Skeletal muscle tissue (tissue), 3 donors: ENCODE measurements at regions not wholly inside any gene's neighbourhood (a gene's known extent, or its start where the extent isn't known, plus 50 kb on each side); places are given as distances from the start of the nearest gene placed in this dataset.

Experiments
- H3K27ac ChIP-seq: one replicate; pipeline ENCODE4 v1.7.0; 2013; ENCODE audit warnings: mild to moderate bottlenecking, low read depth, low read length, inconsistent platforms
- H3K27me3 ChIP-seq, 3 donors: one replicate each; pipeline ENCODE4 v1.7.0; 2013; ENCODE audit warnings: low read length in 3 of 3; ENCODE audit not compliant: control insufficient read depth in 3 of 3, insufficient read depth in 3 of 3
- H3K36me3 ChIP-seq, 3 donors: one replicate each; pipeline ENCODE4 v1.7.0; 2013; ENCODE audit warnings: low read length in 3 of 3; ENCODE audit not compliant: control insufficient read depth in 3 of 3, insufficient read depth in 3 of 3
- H3K4me1 ChIP-seq, 3 donors: one replicate each; pipeline ENCODE4 v1.7.0; 2013; ENCODE audit warnings: low read length in 3 of 3, mild to moderate bottlenecking in 3 of 3; ENCODE audit not compliant: control insufficient read depth in 3 of 3, insufficient read depth in 3 of 3
- H3K4me3 ChIP-seq, 3 donors: one replicate each; pipeline ENCODE4 v1.7.0; 2013; ENCODE audit warnings: low read length in 3 of 3
- H3K9ac ChIP-seq, 3 donors: one replicate each; pipeline ENCODE4 v1.7.0; 2013; ENCODE audit warnings: low read length in 3 of 3, mild to moderate bottlenecking in 3 of 3, moderate library complexity in 2 of 3, low read depth in 1 of 3
- H3K9me3 ChIP-seq, 3 donors: one replicate each; pipeline ENCODE4 v1.7.0; 2013; ENCODE audit warnings: low read length in 3 of 3; ENCODE audit not compliant: control insufficient read depth in 3 of 3
- donor health status: Osteomylitis.

DNA sequence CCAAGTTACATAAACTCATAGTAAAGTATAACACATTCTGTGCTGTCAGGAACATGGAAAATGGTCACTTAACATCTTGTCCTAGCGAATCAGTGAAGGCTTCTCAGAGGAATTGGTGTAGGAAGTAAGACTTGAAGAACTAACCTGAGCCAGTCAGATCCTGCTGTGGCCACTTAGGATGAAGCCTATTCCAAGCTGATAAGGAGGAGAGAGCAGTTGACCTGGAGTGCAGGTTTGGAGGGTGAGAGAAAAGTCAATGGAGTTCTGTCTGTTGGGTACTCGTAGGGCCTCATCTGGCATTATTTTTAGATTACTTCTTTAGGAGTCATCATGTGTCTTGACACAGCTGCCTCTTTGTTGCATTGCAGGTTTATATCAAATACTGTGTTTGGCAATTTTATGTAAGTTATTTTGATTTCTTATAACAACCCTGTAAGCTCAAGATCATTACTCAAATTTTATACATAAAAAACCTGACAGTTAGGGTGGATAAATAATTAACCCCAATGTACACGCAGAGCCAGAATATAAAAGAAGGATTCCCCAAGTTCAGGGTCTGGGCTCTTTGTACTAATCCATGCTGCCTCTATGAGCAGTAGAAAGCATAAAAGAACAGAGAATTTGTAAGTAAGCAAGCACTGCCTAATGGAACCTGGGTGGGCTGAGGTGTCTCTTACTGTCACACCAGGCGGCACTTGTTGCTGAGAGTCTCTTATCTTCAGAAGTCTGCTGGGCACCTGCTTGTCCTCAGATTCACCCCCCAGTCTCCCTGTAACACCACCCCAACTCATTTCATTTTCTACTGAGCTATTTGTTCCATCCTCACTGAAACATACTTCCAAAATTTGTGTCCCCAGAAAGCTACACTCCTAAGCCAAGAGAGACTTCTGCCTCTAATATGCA, 252.1 kb upstream of the NT5C1B start:
- Histone ChIP-seq H3K9ac (no peak overlapping the region), H3K9me3 (no peaks in the 10 kb centered on the region), H3K4me1 (peaks cover 0 to 4% (median 0%) of the 10 kb centered on the region in 3 donors), H3K4me3 (no peak overlapping the region), H3K27ac (no peak overlapping the region), H3K27me3 (no peaks in the 10 kb centered on the region), H3K36me3 (no peaks in the 10 kb centered on the region)

DNA sequence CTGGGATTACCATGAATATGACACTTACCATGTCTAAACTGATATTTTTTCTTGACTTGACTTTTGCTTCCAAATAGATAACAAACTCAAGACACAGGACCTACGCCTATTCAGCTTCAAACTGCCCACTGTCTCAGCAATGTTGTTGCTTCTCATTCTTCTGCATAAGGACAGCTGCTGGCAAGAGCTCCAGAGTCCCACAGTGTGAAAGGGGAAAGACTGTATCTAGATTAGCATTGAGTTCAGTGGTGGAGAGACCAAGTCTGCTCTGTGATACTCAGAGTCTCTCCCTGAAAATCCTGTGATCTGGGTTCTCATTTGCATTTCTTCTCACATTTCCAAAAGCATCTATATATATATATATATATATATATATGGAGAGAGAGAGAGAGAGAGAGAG, 247.9 kb upstream of the NT5C1B start:
- H3K36me3 ChIP-seq, result no peaks in the 10 kb centered on the region
- H3K9me3 ChIP-seq, result no peaks in the 10 kb centered on the region
- peaks cover 0 to 7% (median 0%) of the 10 kb centered on the region in 3 donors for H3K4me1 ChIP-seq
- no peak overlapping the region for H3K9ac ChIP-seq
- H3K27me3 ChIP-seq, result no peaks in the 10 kb centered on the region
- no peak overlapping the region for H3K27ac ChIP-seq
- no peak overlapping the region for H3K4me3 ChIP-seq

DNA sequence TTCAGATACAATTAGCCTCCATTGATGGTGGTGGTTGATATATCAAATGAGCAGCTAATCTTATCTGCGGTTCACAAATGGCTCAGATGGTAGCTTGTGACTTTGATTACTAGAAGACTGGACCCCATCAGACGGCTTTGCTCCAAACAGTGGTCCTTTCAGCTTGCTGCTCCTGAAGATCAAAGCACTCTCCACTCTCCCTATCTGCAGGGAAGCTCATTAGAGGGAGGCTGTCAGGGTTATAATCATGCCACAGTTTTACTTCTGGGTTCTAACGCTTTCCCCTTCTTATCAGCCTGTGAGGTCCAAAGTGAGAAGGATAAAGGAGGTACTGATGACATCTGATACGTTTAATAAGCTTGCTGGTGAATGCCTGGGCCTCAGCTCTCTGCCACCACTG, 247.1 kb upstream of the NT5C1B start:
- Histone ChIP-seq H3K9ac (no peak overlapping the region), H3K4me1 (peaks cover 0 to 9% (median 3%) of the 10 kb centered on the region in 3 donors), H3K9me3 (no peaks in the 10 kb centered on the region), H3K27me3 (no peaks in the 10 kb centered on the region), H3K27ac (no peak overlapping the region), H3K36me3 (no peaks in the 10 kb centered on the region), H3K4me3 (no peak overlapping the region)

DNA sequence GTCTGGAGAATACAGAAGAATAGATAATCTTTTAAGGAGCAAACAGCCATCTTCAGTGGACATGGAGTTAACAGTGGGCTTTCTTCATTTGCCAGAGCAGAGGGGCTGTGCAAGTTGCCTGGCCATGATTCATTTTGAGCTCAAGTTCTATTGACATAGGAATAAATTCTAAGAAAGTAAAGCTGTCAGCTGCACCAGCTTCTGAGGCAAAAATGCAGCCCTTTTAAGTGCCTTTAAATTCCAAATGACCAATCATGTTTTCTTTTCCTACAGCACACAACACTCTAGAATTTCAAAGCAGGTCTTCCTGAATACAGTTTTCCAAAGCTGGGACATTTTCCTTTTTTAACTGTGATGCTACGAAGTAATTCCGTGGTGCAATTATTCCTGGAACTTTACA, 246.4 kb upstream of the NT5C1B start:
- Histone ChIP-seq H3K36me3 (no peaks in the 10 kb centered on the region), H3K4me1 (peaks cover 2 to 15% (median 8%) of the 10 kb centered on the region in 3 donors), H3K27me3 (no peaks in the 10 kb centered on the region), H3K9ac (no peak overlapping the region), H3K4me3 (no peak overlapping the region), H3K9me3 (no peaks in the 10 kb centered on the region), H3K27ac (no peak overlapping the region)

DNA sequence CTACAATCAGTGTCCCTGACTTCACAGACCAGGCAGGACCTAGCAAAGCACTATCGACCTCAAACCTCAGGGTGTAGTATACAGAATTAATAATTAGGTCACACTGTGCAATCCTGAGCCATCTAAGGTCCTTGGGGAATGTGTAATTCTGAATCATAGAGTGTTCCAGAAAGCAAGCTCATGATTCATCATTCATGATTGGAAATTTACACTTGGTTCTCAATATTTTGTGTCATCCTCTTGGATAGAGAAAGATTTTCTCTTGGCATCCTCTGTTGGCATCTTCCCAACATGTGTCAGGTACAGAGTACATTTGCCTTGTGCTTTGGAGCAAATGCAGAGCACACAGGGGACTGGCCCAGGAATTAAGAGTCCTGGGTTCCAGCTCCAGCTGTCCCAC, 245.0 kb upstream of the NT5C1B start:
- H3K36me3 ChIP-seq, result no peaks in the 10 kb centered on the region
- no peak overlapping the region for H3K9ac ChIP-seq
- H3K4me1 ChIP-seq, result peaks cover 2 to 21% (median 9%) of the 10 kb centered on the region in 3 donors
- no peak overlapping the region for H3K4me3 ChIP-seq
- no peaks in the 10 kb centered on the region for H3K27me3 ChIP-seq
- no peaks in the 10 kb centered on the region for H3K9me3 ChIP-seq
- H3K27ac ChIP-seq, result no peak overlapping the region

DNA sequence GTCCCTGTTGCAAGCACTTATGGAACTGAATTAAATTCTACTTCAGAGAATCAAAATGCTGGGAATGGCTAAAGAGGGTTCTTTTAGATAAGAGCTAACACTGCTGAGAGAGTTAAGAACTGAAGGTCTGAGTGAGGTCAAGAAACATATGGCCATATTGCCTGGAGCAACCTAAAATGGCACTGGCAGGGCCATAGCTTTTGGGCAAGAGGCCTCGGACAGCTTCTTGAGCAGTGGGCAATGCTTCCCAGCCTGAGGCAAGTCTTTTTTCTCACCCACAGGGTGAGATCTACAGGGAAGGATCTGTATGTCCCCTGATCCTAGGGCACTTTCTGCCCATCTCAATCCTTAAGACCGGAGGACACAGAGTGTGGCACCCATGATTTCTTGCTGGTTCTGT, 244.6 kb upstream of the NT5C1B start:
- H3K9ac ChIP-seq, result no peak overlapping the region
- no peaks in the 10 kb centered on the region for H3K27me3 ChIP-seq
- H3K9me3 ChIP-seq, result no peaks in the 10 kb centered on the region
- peaks cover 2 to 24% (median 13%) of the 10 kb centered on the region in 3 donors for H3K4me1 ChIP-seq
- H3K4me3 ChIP-seq, result peak overlapping the region in 1 of 3 donors; percentile 11
- H3K36me3 ChIP-seq, result no peaks in the 10 kb centered on the region
- H3K27ac ChIP-seq, result no peak overlapping the region

DNA sequence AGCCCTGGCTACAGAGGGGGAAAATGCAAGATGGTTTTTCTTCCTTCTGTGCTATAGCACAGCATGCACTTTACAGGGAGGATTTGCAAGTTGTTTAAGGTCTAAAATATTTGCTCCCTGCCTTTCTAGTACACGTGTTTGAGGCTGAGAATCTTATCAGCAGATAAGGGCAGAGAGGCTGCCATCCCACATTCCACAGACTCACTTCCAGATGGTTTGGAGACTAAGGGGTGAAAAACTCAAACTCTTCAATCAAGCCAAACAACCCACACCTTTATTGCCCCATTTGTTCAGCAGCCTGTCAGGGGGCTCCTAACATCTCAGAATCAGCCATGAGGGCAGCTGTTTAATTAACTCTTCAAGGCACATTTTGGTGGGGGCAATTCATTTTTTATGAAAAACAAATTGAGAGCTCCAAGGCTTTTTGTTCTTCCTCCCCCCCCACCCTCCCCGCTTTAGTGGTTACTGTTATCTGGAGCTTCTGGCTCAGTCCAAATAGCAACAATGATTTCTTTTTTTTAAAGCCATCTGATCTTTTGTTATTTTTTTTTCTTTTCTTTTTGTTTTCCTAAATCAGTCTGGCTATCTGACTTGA, 242.6 kb upstream of the NT5C1B start:
- Histone ChIP-seq H3K27ac (no peak overlapping the region), H3K9ac (no peak overlapping the region), H3K4me3 (no peak overlapping the region), H3K9me3 (no peaks in the 10 kb centered on the region), H3K27me3 (no peaks in the 10 kb centered on the region), H3K4me1 (peaks cover 2 to 24% (median 13%) of the 10 kb centered on the region in 3 donors), H3K36me3 (no peaks in the 10 kb centered on the region)

DNA sequence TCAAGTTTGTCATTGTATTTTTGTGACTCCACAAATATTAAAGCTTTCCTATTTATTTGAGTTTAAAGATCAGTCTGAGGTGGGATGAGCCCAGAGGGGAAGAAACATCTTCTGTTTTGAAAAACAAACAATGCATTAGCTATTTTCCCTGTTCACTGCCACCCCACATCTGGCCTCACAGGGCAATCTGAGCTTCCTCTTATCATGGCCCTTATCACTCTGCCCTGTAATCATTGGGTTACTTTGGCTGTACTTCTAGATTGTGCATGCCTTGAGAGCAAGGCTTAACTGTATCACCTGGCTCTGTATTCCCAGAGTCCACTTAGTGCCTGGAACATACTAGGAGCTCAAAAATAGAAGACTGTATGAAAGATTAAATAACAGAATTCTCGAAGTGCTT, 241.6 kb upstream of the NT5C1B start:
- no peak overlapping the region for H3K27ac ChIP-seq
- no peak overlapping the region for H3K4me3 ChIP-seq
- H3K27me3 ChIP-seq, result no peaks in the 10 kb centered on the region
- peaks cover 2 to 24% (median 13%) of the 10 kb centered on the region in 3 donors for H3K4me1 ChIP-seq
- no peaks in the 10 kb centered on the region for H3K9me3 ChIP-seq
- no peak overlapping the region for H3K9ac ChIP-seq
- H3K36me3 ChIP-seq, result no peaks in the 10 kb centered on the region

DNA sequence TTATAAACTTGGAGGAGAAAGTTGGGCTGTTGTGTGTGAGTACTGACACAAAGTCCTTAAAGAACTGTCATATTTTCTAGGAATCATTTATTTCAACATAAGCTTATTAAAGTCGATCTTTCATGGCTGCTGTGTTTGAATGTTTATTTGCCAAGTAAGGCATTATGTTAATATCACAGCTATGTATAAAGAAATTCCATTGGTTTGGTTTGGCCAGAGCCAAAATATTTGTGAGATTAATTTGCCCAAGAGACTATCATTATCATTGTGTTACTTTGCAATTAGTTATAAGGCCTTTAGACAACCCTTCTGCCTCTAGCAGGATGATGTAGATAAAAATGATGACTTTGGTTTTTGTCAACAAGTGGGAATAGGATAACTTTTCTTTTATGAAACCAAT, 240.6 kb upstream of the NT5C1B start:
- Histone ChIP-seq H3K9ac (no peak overlapping the region), H3K27ac (no peak overlapping the region), H3K9me3 (no peaks in the 10 kb centered on the region), H3K27me3 (no peaks in the 10 kb centered on the region), H3K4me3 (no peak overlapping the region), H3K36me3 (no peaks in the 10 kb centered on the region), H3K4me1 (peaks cover 6 to 30% (median 15%) of the 10 kb centered on the region in 3 donors)

DNA sequence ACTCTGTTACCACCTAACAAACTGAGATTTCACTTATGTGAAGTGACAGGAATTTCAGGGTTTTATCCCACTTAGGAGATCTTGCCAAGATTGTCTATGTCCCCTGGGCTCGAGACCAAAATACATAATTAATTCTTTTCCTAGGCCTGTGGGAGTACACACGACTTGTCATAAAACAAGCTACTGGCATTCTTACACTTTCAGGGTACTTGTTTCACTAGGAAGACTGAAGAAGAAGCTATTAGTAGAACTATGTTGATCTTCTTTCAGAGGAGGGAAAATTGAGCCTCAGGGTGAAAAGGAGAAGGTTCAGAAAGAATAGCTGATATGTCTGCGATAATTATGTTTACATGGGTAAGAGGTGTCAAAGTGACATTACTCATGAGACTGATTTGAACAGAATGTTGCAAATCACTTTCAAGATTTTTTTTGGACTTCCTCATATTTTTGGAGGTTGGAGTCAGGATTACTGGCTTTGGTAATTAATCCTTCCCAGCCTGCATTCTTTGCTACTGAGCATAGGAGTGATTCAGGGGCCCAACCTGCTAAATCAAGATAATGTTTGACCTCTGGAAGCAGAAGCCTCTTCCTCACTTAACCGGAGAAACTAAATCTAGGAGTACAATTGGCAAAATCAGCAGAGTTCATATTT, 240.0 kb upstream of the NT5C1B start:
- peak overlapping the region; percentile 23 for H3K27ac ChIP-seq

More for the DNA sequence above, 240.0 kb upstream of the NT5C1B start:
- Histone ChIP-seq H3K27me3 (no peaks in the 10 kb centered on the region), H3K4me1 (peaks cover 11 to 35% (median 21%) of the 10 kb centered on the region in 3 donors), H3K4me3 (no peak overlapping the region), H3K9me3 (no peaks in the 10 kb centered on the region), H3K36me3 (no peaks in the 10 kb centered on the region), H3K9ac (no peak overlapping the region)
